Kidney epithelial cell (primary cell): ENCODE measurements at regions not wholly inside any gene's neighbourhood (a gene's known extent, or its start where the extent isn't known, plus 50 kb on each side); places are given as distances from the start of the nearest gene placed in this dataset.

Experiments used
- DNase-seq: peaks from one replicate; pipeline ENCODE4 v3.0.0-alpha.2; 2010; ENCODE audit warnings: low read depth
- H3K27me3 ChIP-seq: 2 replicates; pipeline ENCODE4 v1.6.0; 2011; ENCODE audit warnings: low read length; ENCODE audit not compliant: control insufficient read depth, insufficient read depth
- H3K36me3 ChIP-seq: 2 replicates; pipeline ENCODE4 v1.5.1; 2011; ENCODE audit warnings: low read length; ENCODE audit not compliant: control insufficient read depth, insufficient read depth
- H3K4me3 ChIP-seq: 2 replicates; pipeline ENCODE4 v1.5.1; 2011; ENCODE audit warnings: low read depth, mild to moderate bottlenecking, control low read depth, low read length
- TF ChIP-seq, protein P1 (sequence below): IDR thresholded peaks from 2 replicates; pipeline ENCODE4 v1.5.1; 2011; ENCODE audit warnings: mild to moderate bottlenecking, moderate library complexity, low read length, control low read depth, inconsistent platforms; ENCODE audit not compliant: insufficient read depth, poor library complexity, severe bottlenecking

DNA sequence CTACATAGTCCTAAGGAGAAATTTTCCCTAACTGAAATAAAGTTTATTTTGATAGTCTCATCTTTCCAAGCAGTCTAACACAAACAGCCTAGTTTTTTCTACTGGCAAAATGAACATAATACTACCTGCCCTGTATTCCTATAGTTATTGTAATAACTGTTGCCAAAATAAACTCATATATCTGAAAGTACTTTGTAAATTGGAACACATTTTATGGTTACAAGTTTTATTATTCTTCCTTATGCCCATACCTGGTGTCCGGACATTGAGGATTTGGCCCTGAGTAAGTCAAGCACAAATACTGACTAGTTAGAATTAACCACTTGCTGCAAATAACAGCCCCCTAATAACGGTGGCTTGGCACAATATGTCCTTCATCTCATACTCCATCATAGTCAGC lies 120.4 kb upstream of the TOM1L1 start:
- TF ChIP-seq, protein P1, sequence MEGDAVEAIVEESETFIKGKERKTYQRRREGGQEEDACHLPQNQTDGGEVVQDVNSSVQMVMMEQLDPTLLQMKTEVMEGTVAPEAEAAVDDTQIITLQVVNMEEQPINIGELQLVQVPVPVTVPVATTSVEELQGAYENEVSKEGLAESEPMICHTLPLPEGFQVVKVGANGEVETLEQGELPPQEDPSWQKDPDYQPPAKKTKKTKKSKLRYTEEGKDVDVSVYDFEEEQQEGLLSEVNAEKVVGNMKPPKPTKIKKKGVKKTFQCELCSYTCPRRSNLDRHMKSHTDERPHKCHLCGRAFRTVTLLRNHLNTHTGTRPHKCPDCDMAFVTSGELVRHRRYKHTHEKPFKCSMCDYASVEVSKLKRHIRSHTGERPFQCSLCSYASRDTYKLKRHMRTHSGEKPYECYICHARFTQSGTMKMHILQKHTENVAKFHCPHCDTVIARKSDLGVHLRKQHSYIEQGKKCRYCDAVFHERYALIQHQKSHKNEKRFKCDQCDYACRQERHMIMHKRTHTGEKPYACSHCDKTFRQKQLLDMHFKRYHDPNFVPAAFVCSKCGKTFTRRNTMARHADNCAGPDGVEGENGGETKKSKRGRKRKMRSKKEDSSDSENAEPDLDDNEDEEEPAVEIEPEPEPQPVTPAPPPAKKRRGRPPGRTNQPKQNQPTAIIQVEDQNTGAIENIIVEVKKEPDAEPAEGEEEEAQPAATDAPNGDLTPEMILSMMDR: no peak
- Histone ChIP-seq H3K27me3 (no peaks in the 10 kb centered on the region), H3K4me3 (no peak overlapping the region), H3K36me3 (no peaks in the 10 kb centered on the region)
- no peak for DNase-seq

DNA sequence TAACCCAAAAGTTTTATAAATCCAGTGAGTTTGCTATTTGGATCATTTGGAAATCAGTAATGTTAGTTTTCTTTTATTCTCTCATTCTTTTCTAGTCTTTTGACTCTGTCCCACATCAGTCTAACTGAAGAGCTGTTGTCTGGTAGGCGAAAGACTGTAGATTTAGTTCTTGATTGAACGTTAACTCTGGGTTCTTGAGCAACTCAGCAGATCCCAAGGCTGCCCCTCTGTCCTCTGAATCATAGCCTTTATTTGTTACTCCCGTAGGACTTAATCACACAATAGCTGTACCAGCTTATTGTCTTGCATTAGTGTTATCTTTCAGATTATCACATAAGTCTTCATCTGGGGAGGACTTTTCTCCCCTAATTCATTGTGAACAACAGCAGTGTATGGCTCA lies 119.3 kb upstream of the TOM1L1 start:
- TF ChIP-seq, protein P1: no peak
- no peak for DNase-seq
- Histone ChIP-seq H3K4me3 (no peak overlapping the region), H3K27me3 (no peaks in the 10 kb centered on the region), H3K36me3 (no peaks in the 10 kb centered on the region)

DNA sequence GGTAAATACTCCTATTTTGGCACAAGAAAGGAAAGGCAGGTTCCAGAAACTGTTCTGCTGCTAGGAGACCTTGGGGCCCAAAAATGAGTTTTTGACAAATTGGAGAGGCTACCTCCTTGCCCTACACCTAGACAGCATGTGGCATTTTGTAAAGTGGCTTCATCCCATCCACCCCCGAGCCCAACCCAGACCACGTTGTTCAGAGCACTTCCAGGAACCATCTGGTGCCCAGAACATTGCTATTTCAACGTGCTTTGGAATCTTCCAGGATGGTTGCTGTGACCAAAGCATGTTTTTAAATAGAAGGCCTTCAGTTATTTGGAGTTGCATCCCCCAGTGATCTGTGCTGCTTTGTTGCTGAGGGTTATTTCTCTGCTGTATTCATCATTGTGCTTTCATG lies 116.3 kb upstream of the TOM1L1 start:
- Histone ChIP-seq H3K4me3 (no peak overlapping the region), H3K27me3 (no peaks in the 10 kb centered on the region), H3K36me3 (no peaks in the 10 kb centered on the region)
- DNase-seq: no peak
- TF ChIP-seq, protein P1: no peak

DNA sequence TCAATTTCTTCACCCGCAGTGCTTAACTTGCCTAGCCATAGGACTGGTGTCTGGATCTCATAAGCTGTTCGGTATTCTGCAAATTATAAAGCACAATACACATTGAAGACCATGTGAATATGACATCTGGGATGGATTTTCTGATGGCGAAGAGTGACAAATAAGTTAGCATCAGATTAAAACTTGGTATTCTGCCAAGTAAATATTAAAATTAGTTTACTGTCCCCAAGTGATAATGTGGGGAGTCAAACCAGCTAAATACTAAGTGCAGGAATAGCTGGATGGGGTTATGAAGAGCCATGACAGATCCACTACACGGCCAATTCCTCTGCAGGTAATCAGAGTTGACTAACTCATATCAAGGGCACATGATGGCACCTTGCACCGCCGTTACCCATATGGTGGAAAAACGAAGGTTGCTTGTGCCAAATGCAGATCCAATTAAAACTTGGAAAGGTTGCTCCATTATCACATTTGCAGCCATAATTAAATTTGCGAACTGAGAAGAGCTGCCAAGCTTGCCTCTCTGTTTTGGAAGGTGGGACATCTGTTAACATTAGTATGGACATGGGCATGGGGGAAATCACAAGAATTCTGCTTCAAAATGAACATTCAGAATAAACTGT lies 114.9 kb upstream of the TOM1L1 start:
- no peak overlapping the region for H3K4me3 ChIP-seq
- no peaks in the 10 kb centered on the region for H3K27me3 ChIP-seq
- TF ChIP-seq, protein P1: no peak
- H3K36me3 ChIP-seq: no peaks in the 10 kb centered on the region
- no peak for DNase-seq

DNA sequence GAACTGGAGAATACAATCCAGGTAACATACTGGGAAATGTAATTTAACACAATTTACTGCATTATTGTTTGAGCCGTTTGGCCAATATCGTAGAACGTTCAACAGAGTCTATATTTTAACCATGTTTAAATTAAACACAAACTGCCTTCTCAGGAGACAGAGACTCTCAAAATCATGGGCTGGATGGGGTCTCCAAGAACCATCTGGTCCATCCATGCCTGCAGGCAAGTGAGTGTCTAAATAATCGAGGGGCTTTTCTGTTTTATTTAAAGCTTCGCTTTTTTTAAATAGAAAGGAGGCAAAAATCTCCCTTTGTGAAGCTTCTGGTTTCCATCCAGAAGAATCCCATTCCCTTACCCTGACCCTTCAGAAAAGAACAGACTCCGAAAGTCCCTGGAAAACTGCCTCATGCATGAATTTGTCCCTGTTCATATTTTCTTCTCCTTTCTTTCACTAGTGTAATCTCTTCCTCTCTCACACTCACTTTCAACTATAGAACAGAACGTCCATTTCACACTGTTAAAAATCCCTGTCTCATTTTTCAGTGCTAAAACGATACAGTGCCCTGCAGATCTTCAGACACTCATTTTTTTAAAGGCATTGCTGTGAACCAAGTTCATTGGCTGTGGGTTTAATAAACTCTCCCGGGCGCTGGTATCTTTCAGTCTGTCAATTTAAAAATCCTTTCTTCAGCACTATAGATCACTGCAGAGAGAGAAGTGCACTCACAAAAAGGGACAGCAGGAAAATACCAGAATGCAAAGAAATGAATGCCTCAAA lies 111.4 kb upstream of the TOM1L1 start:
- TF ChIP-seq, protein P1: no peak
- Histone ChIP-seq H3K36me3 (no peaks in the 10 kb centered on the region), H3K27me3 (no peaks in the 10 kb centered on the region), H3K4me3 (no peak overlapping the region)
- no peak for DNase-seq
